NB4 (cell line): ENCODE measurements at regions not wholly inside any gene's neighbourhood (a gene's known extent, or its start where the extent isn't known, plus 50 kb on each side); places are given as distances from the start of the nearest gene placed in this dataset.

ENCODE experiments used
- DNase-seq: peaks from one replicate; pipeline ENCODE4 v3.0.0; 2010; ENCODE audit warnings: low read depth
- H3K4me3 ChIP-seq: one replicate; pipeline ENCODE4 v1.5.1; 2011; ENCODE audit warnings: mild to moderate bottlenecking, low read depth, low read length, moderate library complexity
- CTCF ChIP-seq: IDR thresholded peaks from one replicate; pipeline ENCODE4 v1.5.1; 2012; ENCODE audit warnings: low read depth, low read length
- MAX ChIP-seq: IDR thresholded peaks from 2 replicates; pipeline ENCODE4 v1.6.1; 2011; ENCODE audit warnings: low read depth, low read length
- MYC ChIP-seq: IDR thresholded peaks from 2 replicates; pipeline ENCODE4 v1.6.1; 2011; ENCODE audit warnings: low read depth, low read length
- POLR2A ChIP-seq: IDR thresholded peaks from 2 replicates; pipeline ENCODE4 v1.6.1; 2011; ENCODE audit warnings: mild to moderate bottlenecking; ENCODE audit not compliant: insufficient read length; ENCODE audit errors: extremely low read depth

DNA sequence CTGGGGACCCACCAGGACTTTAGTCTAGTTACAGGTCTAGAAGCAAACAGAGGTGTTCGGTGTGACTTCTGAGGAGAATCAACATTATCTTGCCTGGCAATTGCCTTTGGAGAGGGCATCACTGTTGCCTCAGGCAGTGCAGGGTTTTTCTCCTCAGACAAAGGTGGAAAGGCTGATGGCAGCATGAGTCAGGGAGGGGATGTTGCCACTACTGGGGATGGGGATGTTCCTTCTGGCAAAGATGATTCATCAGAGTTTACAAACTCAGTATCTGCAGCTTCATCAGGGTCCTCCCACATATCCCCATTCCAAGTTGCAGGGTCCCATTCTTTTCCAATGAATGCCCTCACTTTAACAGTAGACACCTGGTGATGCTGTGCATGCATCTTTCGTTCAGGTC, 91.3 kb upstream of the GALNTL6 start:
- H3K4me3 ChIP-seq: no peak overlapping the region
- no peak for DNase-seq
- TF ChIP-seq CTCF (no peak), MAX (no peak), POLR2A (no peak), MYC (no peak)

DNA sequence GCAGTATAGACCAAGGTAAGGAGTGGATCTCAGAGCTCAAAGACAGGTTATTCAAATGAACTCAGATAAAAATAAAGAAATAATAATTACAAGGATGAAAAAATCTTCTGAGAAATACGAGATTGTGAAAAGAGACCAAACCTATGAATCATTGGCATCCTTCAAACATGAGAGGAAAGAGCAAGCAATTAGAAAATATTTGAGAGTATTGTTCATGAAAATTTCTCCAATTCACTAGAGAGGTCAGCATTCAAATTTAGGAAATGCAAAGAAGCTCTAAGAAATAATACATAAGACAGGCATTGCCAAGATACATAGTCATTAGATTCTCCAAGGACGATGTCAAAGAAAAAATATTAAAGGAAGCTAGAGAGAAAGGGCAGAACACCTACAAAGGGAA, 93.5 kb upstream of the GALNTL6 start:
- H3K4me3 ChIP-seq: no peak overlapping the region
- DNase-seq: no peak
- TF ChIP-seq CTCF: no peak

- TF ChIP-seq MAX: no peak
- no peak for TF ChIP-seq MYC
- no peak for TF ChIP-seq POLR2A
- TF ChIP-seq CTCF: no peak
- no peak for DNase-seq
- no peak overlapping the region for H3K4me3 ChIP-seq
Measured at GRCh38 chr4:171718665-171719064, 94.5 kb upstream of the GALNTL6 start.

DNA sequence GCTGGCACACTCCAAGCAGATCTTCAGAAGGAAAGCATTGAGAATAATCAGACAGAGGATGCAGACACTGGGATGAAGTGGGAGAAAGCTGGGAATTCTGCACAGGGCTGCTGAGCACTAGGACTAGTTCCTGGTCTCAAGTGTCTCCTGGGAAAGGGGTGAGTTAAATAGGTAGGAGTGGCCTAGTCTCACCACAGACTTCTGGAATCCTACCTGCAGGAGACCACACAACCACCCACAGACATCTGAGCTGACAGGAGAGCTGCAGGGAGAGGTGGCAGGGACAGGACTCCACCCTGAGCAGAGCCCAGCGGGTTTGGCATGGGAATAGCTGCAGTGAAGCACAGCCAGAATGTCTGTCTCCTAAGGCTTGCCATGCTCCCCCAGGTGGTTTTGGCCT, 95.1 kb upstream of the GALNTL6 start:
- DNase-seq: no peak
- TF ChIP-seq MAX (no peak), POLR2A (no peak), CTCF (no peak), MYC (no peak)
- no peak overlapping the region for H3K4me3 ChIP-seq

- no peak for DNase-seq
- H3K4me3 ChIP-seq: no peak overlapping the region
- TF ChIP-seq POLR2A (no peak), CTCF (no peak), MYC (no peak), MAX (no peak)
Measured at GRCh38 chr4:171717231-171717741, 95.9 kb upstream of the GALNTL6 start.

DNA sequence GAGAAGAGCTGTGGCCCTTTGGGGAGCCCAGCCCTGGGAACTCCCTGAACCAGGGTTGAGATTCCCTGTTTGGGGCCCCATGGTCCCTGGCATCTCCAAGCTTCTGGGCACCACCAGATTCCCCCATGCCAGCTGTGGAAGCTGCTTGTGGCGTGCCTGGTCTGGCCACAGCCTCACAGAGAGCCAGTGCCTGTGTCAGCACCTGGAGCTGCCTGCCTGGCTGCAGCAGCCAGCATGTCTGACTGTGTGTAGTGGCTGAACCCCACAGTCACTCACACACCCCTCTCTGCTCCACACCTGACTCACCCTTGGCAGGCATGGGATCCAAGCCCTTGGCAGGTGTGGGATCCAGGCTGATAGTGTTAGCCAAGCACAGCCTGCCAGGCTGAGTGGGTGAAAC, 97.2 kb upstream of the GALNTL6 start:
- no peak for TF ChIP-seq MAX
- no peak for TF ChIP-seq POLR2A
- no peak for TF ChIP-seq MYC
- TF ChIP-seq CTCF: no peak
- DNase-seq: no peak
- no peak overlapping the region for H3K4me3 ChIP-seq
